ENCODE measurements at regions not wholly inside any gene's neighbourhood (a gene's known extent, or its start where the extent isn't known, plus 50 kb on each side); places are given as distances from the start of the nearest gene placed in this dataset.

DNA sequence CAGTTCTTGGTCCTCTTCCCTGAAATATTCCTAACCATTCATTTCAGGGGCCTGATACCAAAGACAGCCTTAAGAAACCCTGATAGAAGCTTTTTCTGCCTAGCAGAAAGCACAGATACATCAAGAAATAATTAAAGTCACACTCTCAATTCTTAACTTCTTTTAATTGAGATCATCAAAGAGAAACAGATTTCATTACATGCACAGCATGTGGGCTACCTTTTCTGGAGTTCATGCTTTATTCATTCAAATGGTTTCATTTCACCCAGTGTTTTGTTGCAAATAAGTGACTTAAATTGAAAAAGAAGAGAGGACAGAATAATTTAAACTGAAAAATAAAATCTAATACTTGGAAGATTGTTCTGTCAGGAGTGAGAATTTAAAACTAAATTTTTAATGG, 192.6 kb upstream of the GGTLC1 start:
- no peak overlapping the region for H3K4me3 ChIP-seq (ENCODE audit: low read length)
- TF ChIP-seq CTCF (conservative IDR thresholded peaks at IDR 0.05; ENCODE audit: low read depth, low read length) = no peak
- no peak for DNase-seq (ENCODE audit: low read depth)

- no peak overlapping the region for H3K4me3 ChIP-seq (ENCODE audit: low read length)
- no peak for DNase-seq (ENCODE audit: low read depth)
- TF ChIP-seq CTCF (conservative IDR thresholded peaks at IDR 0.05; ENCODE audit: low read depth, low read length) = no peak
Measured at GRCh38 chr20:24169256-24169655, 180.7 kb upstream of the GGTLC1 start.

DNA sequence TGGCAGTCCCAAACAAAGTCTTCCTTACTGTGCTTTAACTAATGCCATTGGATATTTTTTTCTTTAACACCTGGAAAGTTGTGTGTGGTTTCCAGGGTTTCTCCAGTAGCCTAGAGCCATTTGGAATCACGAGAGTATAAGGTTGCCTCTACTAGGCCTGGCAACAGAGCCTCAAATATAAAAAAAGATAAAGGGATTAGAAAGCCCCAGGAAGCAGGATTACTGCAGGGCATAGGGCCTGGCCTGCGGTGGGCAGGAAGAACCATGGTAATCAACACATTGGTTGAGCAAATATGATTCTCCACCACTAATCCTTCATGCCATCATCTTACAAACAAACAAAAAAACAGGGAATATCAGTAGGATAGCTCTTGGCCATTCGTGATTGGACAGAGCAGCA, 177.8 kb upstream of the GGTLC1 start:
- no peak for TF ChIP-seq CTCF (conservative IDR thresholded peaks at IDR 0.05; ENCODE audit: low read depth, low read length)
- no peak for DNase-seq (ENCODE audit: low read depth)
- H3K4me3 ChIP-seq (ENCODE audit: low read length) = no peak overlapping the region

- H3K4me3 ChIP-seq (ENCODE audit: low read length) = no peak overlapping the region
- DNase-seq (ENCODE audit: low read depth) = no peak
- no peak for TF ChIP-seq CTCF (conservative IDR thresholded peaks at IDR 0.05; ENCODE audit: low read depth, low read length)
Measured at GRCh38 chr20:24166123-24166381, 177.5 kb upstream of the GGTLC1 start.

- no peak for DNase-seq (ENCODE audit: low read depth)
- TF ChIP-seq CTCF (conservative IDR thresholded peaks at IDR 0.05; ENCODE audit: low read depth, low read length) = no peak
- H3K4me3 ChIP-seq (ENCODE audit: low read length) = no peak overlapping the region
Measured at GRCh38 chr20:24165301-24166122, 176.9 kb upstream of the GGTLC1 start.

DNA sequence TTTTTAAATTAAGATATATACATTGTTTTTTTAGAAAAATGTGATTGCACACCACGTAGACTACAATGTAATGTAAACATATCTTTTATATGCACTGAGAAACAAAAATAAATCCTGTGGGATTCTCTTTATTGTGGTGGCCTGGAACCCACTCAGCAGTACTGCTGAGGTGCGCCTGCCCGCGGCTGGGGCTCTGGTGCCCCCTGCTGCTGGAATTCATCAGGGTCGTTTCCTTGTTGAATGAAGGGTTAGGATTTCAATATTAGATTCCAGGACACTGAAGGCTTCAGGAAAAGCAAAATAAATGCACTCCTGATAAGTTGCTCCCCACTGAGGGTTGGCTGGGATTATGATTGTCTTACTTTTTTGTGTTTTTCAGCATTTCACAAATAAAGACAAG, 175.8 kb upstream of the GGTLC1 start:
- no peak for DNase-seq (ENCODE audit: low read depth)
- TF ChIP-seq CTCF (conservative IDR thresholded peaks at IDR 0.05; ENCODE audit: low read depth, low read length) = peak; percentile 43
- H3K4me3 ChIP-seq (ENCODE audit: low read length) = no peak overlapping the region

DNA sequence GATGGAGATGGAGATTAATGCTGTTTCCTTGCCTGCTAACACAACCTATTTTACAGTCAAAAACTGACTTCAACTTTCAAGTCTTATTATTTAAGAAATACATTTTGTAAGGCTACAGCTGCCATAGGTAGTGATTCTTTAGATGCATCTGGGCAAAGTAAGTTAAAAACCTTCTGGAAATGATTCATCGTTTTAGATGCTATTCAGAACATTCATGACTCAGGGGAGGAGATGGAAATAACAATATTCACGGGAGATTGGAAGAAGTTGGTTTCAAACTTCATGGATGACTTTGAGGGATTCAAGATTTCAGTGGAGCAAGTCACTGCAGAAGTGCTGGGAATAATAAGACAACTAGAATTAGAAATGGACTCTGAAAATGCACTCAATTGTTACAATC, 174.9 kb upstream of the GGTLC1 start:
- DNase-seq (ENCODE audit: low read depth) = no peak
- no peak for TF ChIP-seq CTCF (conservative IDR thresholded peaks at IDR 0.05; ENCODE audit: low read depth, low read length)
- no peak overlapping the region for H3K4me3 ChIP-seq (ENCODE audit: low read length)

Measured in retinal pigment epithelial cell (primary cell).